Mammary epithelial cell (primary cell): ENCODE measurements at regions not wholly inside any gene's neighbourhood (a gene's known extent, or its start where the extent isn't known, plus 50 kb on each side); places are given as distances from the start of the nearest gene placed in this dataset.

Experiments
- CTCF ChIP-seq, 2 donors: IDR thresholded peaks in 1 of 2; conservative IDR thresholded peaks in 1 of 2; 2 replicates each; pipeline ENCODE4 v1.5.1; 2011 to 2012; ENCODE audit warnings: inconsistent platforms in 2 of 2, low read length in 2 of 2, mild to moderate bottlenecking in 2 of 2, control low read depth in 1 of 2, low read depth in 1 of 2; ENCODE audit not compliant: insufficient read depth in 1 of 2; ENCODE audit errors: extremely low read depth in 1 of 2
- EZH2 ChIP-seq: IDR thresholded peaks from 2 replicates; pipeline ENCODE4 v1.6.1; 2012; ENCODE audit warnings: low read length, inconsistent platforms, borderline replicate concordance

DNA sequence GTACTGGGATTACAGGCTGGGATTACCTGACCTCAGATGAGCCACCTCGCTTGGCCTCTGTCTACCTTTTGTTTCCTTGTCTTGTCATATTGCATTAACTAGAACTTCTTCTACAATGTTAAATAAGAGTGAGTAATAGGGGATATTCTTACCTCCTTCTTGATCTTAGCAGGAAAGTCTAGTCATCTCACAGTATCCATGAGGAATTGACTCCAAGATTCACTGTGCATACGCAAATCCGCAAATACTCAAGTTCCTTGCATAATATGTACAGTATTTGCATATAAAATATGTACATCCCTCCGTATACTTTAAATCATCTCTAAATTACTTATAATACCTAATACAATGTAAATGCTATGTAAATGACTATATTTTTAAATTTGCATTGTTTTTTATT, 78.3 kb downstream of the POLR1D start:
- no peak for TF ChIP-seq CTCF (conservative IDR thresholded peaks at IDR 0.05 in 1 of 2, IDR thresholded peaks at IDR 0.05 in 1 of 2; ENCODE audit: extremely low read depth in 1 of 2, insufficient read depth in 1 of 2, low read depth in 1 of 2, low read length in 2 of 2)
- no peak for TF ChIP-seq EZH2
